IMR-90 (cell line): ENCODE measurements at regions not wholly inside any gene's neighbourhood (a gene's known extent, or its start where the extent isn't known, plus 50 kb on each side); places are given as distances from the start of the nearest gene placed in this dataset.
"Not testable (repeated sequence)": the region's sequence is repeated elsewhere in the genome, so short reads cannot be mapped to it uniquely, and the experiment has no call there.

Source experiments
- ATAC-seq: fragments of 200-7000 bp; cut with Tn5 transposase; 2 replicates; pipeline ENCODE4 v1.9.1; 2020; ENCODE audit warnings: low read depth, mild to moderate bottlenecking, moderate library complexity
- BruUV-seq: library from RNA; stranded (reverse); fragments of 400-500 nt; replicated peaks from 2 replicates; lab custom pipeline; 2021; lab: Mats Ljungman, UMichigan
- CTCF ChIA-PET: fragments of 300-600 bp; formaldehyde crosslinking; extraction: SDS; loops from one replicate; lab custom pipeline; 2021; ENCODE audit warnings: antibody characterized with exemption; lab: Yijun Ruan, JAX
- POLR2A ChIA-PET: fragments of 300-600 bp; sonication (Branson Sonifier 250); formaldehyde crosslinking; loops from one replicate; lab custom pipeline; 2022; ENCODE audit warnings: antibody characterized with exemption; ENCODE audit not compliant: unreplicated experiment; lab: Charles Lee
- DNase-seq: peaks from one replicate; pipeline ENCODE4 v3.0.0; 2013
- H2AFZ ChIP-seq: replicated peaks from 2 replicates; pipeline ENCODE3; 2013; ENCODE audit warnings: low read length, mild to moderate bottlenecking; ENCODE audit not compliant: poor library complexity
- H2AK5ac ChIP-seq: 2 replicates; pipeline ENCODE4 v1.6.1; 2013; ENCODE audit warnings: low read depth, low read length, inconsistent platforms
- H2AK9ac ChIP-seq: replicated peaks from 2 replicates; pipeline ENCODE3; 2013; ENCODE audit warnings: mild to moderate bottlenecking, low read depth, low read length, moderate library complexity; ENCODE audit not compliant: poor library complexity
- H2BK120ac ChIP-seq: 2 replicates; pipeline ENCODE4 v1.6.1; 2013; ENCODE audit warnings: low read depth, low read length, inconsistent platforms
- H2BK15ac ChIP-seq: 3 replicates; pipeline ENCODE4 v1.6.1; 2013; ENCODE audit warnings: low read depth, low read length, inconsistent platforms
- H2BK20ac ChIP-seq: 2 replicates; pipeline ENCODE4 v1.6.1; 2013; ENCODE audit warnings: low read depth, mild to moderate bottlenecking, inconsistent platforms, low read length, moderate library complexity
- H2BK5ac ChIP-seq: 2 replicates; pipeline ENCODE4 v1.6.1; 2013; ENCODE audit warnings: mild to moderate bottlenecking, low read depth, low read length, inconsistent platforms; ENCODE audit not compliant: poor library complexity, severe bottlenecking
- H3K14ac ChIP-seq: replicated peaks from 2 replicates; pipeline ENCODE4 v1.6.1; 2013; ENCODE audit warnings: low read depth, low read length, inconsistent platforms
- H3K18ac ChIP-seq: 2 replicates; pipeline ENCODE4 v1.6.1; 2013; ENCODE audit warnings: low read depth, low read length, control low read depth
- H3K23ac ChIP-seq: 2 replicates; pipeline ENCODE4 v1.6.1; 2013; ENCODE audit warnings: low read depth, low read length, inconsistent platforms
- H3K27ac ChIP-seq: 2 replicates; pipeline ENCODE4 v1.5.1; 2013; ENCODE audit warnings: mild to moderate bottlenecking, control low read depth, low read length; ENCODE audit not compliant: insufficient read depth
- H3K27me3 ChIP-seq: 2 replicates; pipeline ENCODE4 v1.6.1; 2013; ENCODE audit warnings: low read length; ENCODE audit not compliant: control insufficient read depth, insufficient read depth
- H3K36me3 ChIP-seq: 2 replicates; pipeline ENCODE4 v1.6.1; 2013; ENCODE audit warnings: low read length, mixed read lengths; ENCODE audit not compliant: control insufficient read depth, insufficient read depth
- H3K4ac ChIP-seq: 2 replicates; pipeline ENCODE4 v1.6.1; 2013; ENCODE audit warnings: low read depth, low read length, inconsistent platforms
- H3K4me1 ChIP-seq: 2 replicates; pipeline ENCODE4 v1.6.1; 2013; ENCODE audit warnings: low read length, mixed read lengths; ENCODE audit not compliant: control insufficient read depth, insufficient read depth
- H3K4me2 ChIP-seq: 2 replicates; pipeline ENCODE4 v1.6.1; 2013; ENCODE audit warnings: low read depth, mild to moderate bottlenecking, control low read depth, low read length, moderate library complexity
- H3K4me3 ChIP-seq: 2 replicates; pipeline ENCODE4 v1.5.1; 2013; ENCODE audit warnings: low read depth, mild to moderate bottlenecking, control low read depth, low read length, moderate library complexity; ENCODE audit not compliant: insufficient read depth
- H3K56ac ChIP-seq: 2 replicates; pipeline ENCODE4 v1.6.1; 2013; ENCODE audit warnings: low read length, inconsistent platforms; ENCODE audit not compliant: insufficient read depth; ENCODE audit errors: extremely low read depth
- H3K79me1 ChIP-seq, 2 experiments: 2 replicates each; pipeline ENCODE4 v1.6.1; 2013; ENCODE audit warnings: low read length in 2 of 2, inconsistent platforms in 1 of 2, low read depth in 1 of 2
- H3K9ac ChIP-seq: 2 replicates; pipeline ENCODE4 v1.6.1; 2013; ENCODE audit warnings: low read depth, low read length, control low read depth
- H3K9me1 ChIP-seq: 2 replicates; pipeline ENCODE4 v1.6.1; 2013; ENCODE audit warnings: low read length, inconsistent platforms; ENCODE audit not compliant: insufficient read depth
- H3K9me3 ChIP-seq: 2 replicates; pipeline ENCODE4 v1.6.1; 2013; ENCODE audit warnings: low read length; ENCODE audit not compliant: control insufficient read depth, insufficient read depth
- H4K20me1 ChIP-seq: 2 replicates; pipeline ENCODE4 v1.6.1; 2013; ENCODE audit warnings: low read length, inconsistent platforms; ENCODE audit not compliant: insufficient read depth
- H4K5ac ChIP-seq: 2 replicates; pipeline ENCODE4 v1.6.1; 2013; ENCODE audit warnings: mild to moderate bottlenecking, low read depth, low read length, control low read depth
- H4K8ac ChIP-seq, 2 experiments: 2 replicates each; pipeline ENCODE4 v1.6.1; 2013; ENCODE audit warnings: low read depth in 2 of 2, low read length in 2 of 2, control low read depth in 1 of 2, inconsistent platforms in 1 of 2
- H4K91ac ChIP-seq: 2 replicates; pipeline ENCODE4 v1.6.1; 2013; ENCODE audit warnings: low read depth, low read length, inconsistent platforms; ENCODE audit not compliant: insufficient read depth
- WGBS, 2 experiments: methylation state at CpG; one replicate each; pipeline versions ENCODE4 v1.1.5 to v1.1.7; 2013; ENCODE audit warnings: missing lambda C conversion rate in 2 of 2; ENCODE audit not compliant: insufficient read length in 1 of 2; ENCODE audit errors: extremely low coverage in 2 of 2; 5-methylcytosine and 5-hydroxymethylcytosine counted together
- dilution Hi-C: fragments of 300-500 bp; cut with HindIII; formaldehyde crosslinking; loops from one replicate; pipeline ENCODE4 v1.14.3; 2018; ENCODE audit warnings: low sequenced_read_pairs; ENCODE audit not compliant: unreplicated experiment
- in situ Hi-C: fragments of 300-500 bp; cut with MboI; formaldehyde crosslinking; loops from 3 replicates; pipeline ENCODE4 v1.14.3; 2019; ENCODE audit warnings: low sequenced_read_pairs, inconsistent platforms, mixed read lengths
- intact Hi-C: fragments of 100-400 bp; cut with micrococcal nuclease; formaldehyde crosslinking; loops from 2 replicates; pipeline ENCODE4 v1.10.0; 2022

DNA sequence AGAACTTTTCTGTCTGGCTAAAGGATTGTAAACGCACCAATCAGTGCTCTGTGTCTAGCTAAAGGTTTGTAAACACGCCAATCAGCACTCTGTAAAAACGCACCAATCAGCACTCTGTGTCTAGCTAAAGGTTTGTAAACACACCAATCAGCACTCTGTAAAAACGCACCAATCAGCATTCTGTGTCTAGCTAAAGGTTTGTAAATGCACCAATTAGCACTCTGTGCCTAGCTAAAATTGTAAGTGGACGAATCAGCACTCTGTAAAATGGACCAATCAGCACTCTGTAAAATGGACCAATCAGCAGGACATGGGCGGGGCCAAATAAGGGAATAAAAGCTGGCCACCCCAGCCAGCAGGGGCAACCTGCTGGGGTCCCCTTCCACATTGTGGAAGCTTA lies 134.1 kb downstream of the PSAT1 start:
- POLR2A ChIA-PET, H2BK120ac ChIP-seq, BruUV-seq, H3K4me2 ChIP-seq, H2BK20ac ChIP-seq, H4K5ac ChIP-seq, H3K27ac ChIP-seq, H2AK5ac ChIP-seq, dilution Hi-C loops, H3K27me3 ChIP-seq, H3K14ac ChIP-seq, H3K9ac ChIP-seq, DNase-seq, H4K8ac ChIP-seq, H2BK5ac ChIP-seq, H3K9me1 ChIP-seq, H3K9me3 ChIP-seq, H3K4me1 ChIP-seq, H3K4ac ChIP-seq, H3K18ac ChIP-seq, H2AK9ac ChIP-seq, H3K4me3 ChIP-seq, H3K56ac ChIP-seq, CTCF ChIA-PET, intact Hi-C loops, H3K23ac ChIP-seq, H3K79me1 ChIP-seq, H4K91ac ChIP-seq, H2AFZ ChIP-seq, ATAC-seq, H4K20me1 ChIP-seq, H3K36me3 ChIP-seq, H2BK15ac ChIP-seq: not testable (repeated sequence)
- no CpG with 5 or more reads among the region's 6 CpGs for WGBS, 2 experiments
- in situ Hi-C loops: loop anchor here (25.0 kb wide), 1 partner anchor 706 kb away; no protein-coding TSS in a partner anchor
